ENCODE measurements at regions not wholly inside any gene's neighbourhood (a gene's known extent, or its start where the extent isn't known, plus 50 kb on each side); places are given as distances from the start of the nearest gene placed in this dataset.

- TF ChIP-seq ZHX2 (IDR thresholded peaks at IDR 0.05; ENCODE audit: low read depth) (no peak), ZHX2 (CRISPR knock-in tag; IDR thresholded peaks at IDR 0.05; ENCODE audit: borderline replicate concordance) (no peak), SMARCE1 (IDR thresholded peaks at IDR 0.05; ENCODE audit: borderline replicate concordance) (no peak), ZNF792 (CRISPR knock-in tag; IDR thresholded peaks at IDR 0.05) (peak; percentile 31; the same call in 1 of the 2 replicates), LCORL (IDR thresholded peaks at IDR 0.05) (no peak), LCORL (CRISPR knock-in tag; IDR thresholded peaks at IDR 0.05) (peak; percentile 72; the same call in 1 of the 2 replicates), DDIT3 (CRISPR knock-in tag; IDR thresholded peaks at IDR 0.05) (no peak), ZNF652 (CRISPR knock-in tag; IDR thresholded peaks at IDR 0.05; ENCODE audit: borderline replicate concordance, low read depth) (peak; percentile 30; the same call in 1 of the 2 replicates), FOXK1 (CRISPR knock-in tag; IDR thresholded peaks at IDR 0.05; ENCODE audit: borderline replicate concordance, low read depth) (peak; percentile 38; the same call in 1 of the 2 replicates), ZNF660 (CRISPR knock-in tag; IDR thresholded peaks at IDR 0.05; ENCODE audit: borderline replicate concordance, low read depth) (no peak), ZKSCAN1 (IDR thresholded peaks at IDR 0.05; ENCODE audit: low read length) (no peak), NR2F1 (CRISPR knock-in tag; IDR thresholded peaks at IDR 0.05) (peak; percentile 91 to 96), MLLT10 (CRISPR knock-in tag; IDR thresholded peaks at IDR 0.05) (no peak), ZNF331 (CRISPR knock-in tag; IDR thresholded peaks at IDR 0.05) (peak; percentile 26; the same call in 1 of the 2 replicates), ARID5B (CRISPR knock-in tag; IDR thresholded peaks at IDR 0.05) (peak; percentile 76), SIX4 (CRISPR knock-in tag; IDR thresholded peaks at IDR 0.05) (no peak), DNMT1 (CRISPR knock-in tag; IDR thresholded peaks at IDR 0.05) (no peak), JDP2 (CRISPR knock-in tag; IDR thresholded peaks at IDR 0.05; ENCODE audit: borderline replicate concordance) (no peak), NONO (IDR thresholded peaks at IDR 0.05) (no peak), NONO (CRISPR knock-in tag; conservative IDR thresholded peaks at IDR 0.05) (no peak), ATF3 (CRISPR knock-in tag; IDR thresholded peaks at IDR 0.05) (peak; percentile 34; the same call in 1 of the 2 replicates), NCOR1 (IDR thresholded peaks at IDR 0.05; ENCODE audit: borderline replicate concordance, low read length) (no peak), ZNF326 (CRISPR knock-in tag; IDR thresholded peaks at IDR 0.05; ENCODE audit: borderline replicate concordance) (no peak), PAF1 (CRISPR knock-in tag; IDR thresholded peaks at IDR 0.05) (no peak)
Measured at GRCh38 chr18:45548614-45549013, 66.7 kb upstream of the SLC14A2 start (continued).
